HEK293 (cell line): ENCODE measurements at regions not wholly inside any gene's neighbourhood (a gene's known extent, or its start where the extent isn't known, plus 50 kb on each side); places are given as distances from the start of the nearest gene placed in this dataset.

ENCODE experiments used
- CTCF ChIA-PET: fragments of 350-600 bp; formaldehyde crosslinking; extraction: SDS; loops from one replicate; lab custom pipeline; 2021; ENCODE audit warnings: antibody characterized with exemption; lab: Yijun Ruan, JAX
- POLR2A ChIA-PET: fragments of 300-600 bp; formaldehyde crosslinking; extraction: SDS; loops from one replicate; lab custom pipeline; 2020; ENCODE audit warnings: antibody characterized with exemption, inconsistent platforms; lab: Yijun Ruan, JAX
- H3K27ac ChIP-seq: fragments of 200-500 bp; sonication (Bioruptor generic); 2 replicates; pipeline ENCODE4 v1.5.1; 2014; ENCODE audit warnings: low read depth, low read length, control low read depth, inconsistent platforms; ENCODE audit errors: extremely low read depth
- H3K36me3 ChIP-seq, 2 experiments: fragments of 200-500 bp in 1 of 2; sonication (Bioruptor generic) in 1 of 2; 1 replicate in 1 of 2; 2 replicates in 1 of 2; pipeline ENCODE4 v1.5.1; 2014 to 2017; ENCODE audit warnings: inconsistent platforms in 2 of 2, low read length in 2 of 2; ENCODE audit not compliant: control insufficient read depth in 2 of 2, insufficient read depth in 1 of 2
- H3K4me1 ChIP-seq: fragments of 200-500 bp; sonication (Bioruptor generic); 2 replicates; pipeline ENCODE4 v1.5.1; 2014; ENCODE audit warnings: mild to moderate bottlenecking, low read length, inconsistent platforms; ENCODE audit not compliant: control insufficient read depth, insufficient read depth
- H3K4me3 ChIP-seq: 2 replicates; pipeline ENCODE4 v1.5.1; 2011; ENCODE audit warnings: low read depth, mild to moderate bottlenecking, control low read depth, low read length, moderate library complexity
- H3K9me3 ChIP-seq: fragments of 200-500 bp; sonication (Bioruptor generic); 2 replicates; pipeline ENCODE4 v1.5.1; 2014; ENCODE audit warnings: low read depth, low read length, inconsistent platforms; ENCODE audit not compliant: control insufficient read depth, insufficient read depth
- HOXA7 ChIP-seq: sonication (generic); formaldehyde crosslinking; IDR thresholded peaks from 2 replicates; pipeline ENCODE4 v1.8.1; 2022; ENCODE audit warnings: missing genetic modification reagents, borderline replicate concordance
- HOXD13 ChIP-seq: sonication (generic); formaldehyde crosslinking; IDR thresholded peaks from 2 replicates; pipeline ENCODE4 v1.8.0; 2022; ENCODE audit warnings: missing genetic modification reagents, borderline replicate concordance
- OSR2 ChIP-seq: fragments of 450-650 bp; formaldehyde crosslinking; IDR thresholded peaks from 2 replicates; pipeline ENCODE4 v1.5.1; 2016; ENCODE audit warnings: missing biosample characterization, missing genetic modification characterization
- PRDM1 ChIP-seq: fragments of 450-650 bp; formaldehyde crosslinking; IDR thresholded peaks from 2 replicates; pipeline ENCODE4; 2016; ENCODE audit warnings: missing biosample characterization, missing genetic modification characterization
- REST ChIP-seq: fragments of 450-650 bp; formaldehyde crosslinking; IDR thresholded peaks from 2 replicates; pipeline ENCODE4 v1.5.1; 2016; ENCODE audit warnings: missing biosample characterization, missing genetic modification characterization
- SP2 ChIP-seq: fragments of 450-650 bp; formaldehyde crosslinking; IDR thresholded peaks from 2 replicates; pipeline ENCODE4 v1.5.1; 2016; ENCODE audit warnings: missing biosample characterization, missing genetic modification characterization
- SP7 ChIP-seq: fragments of 450-650 bp; formaldehyde crosslinking; IDR thresholded peaks from 2 replicates; pipeline ENCODE4 v1.5.1; 2016; ENCODE audit warnings: missing biosample characterization, missing genetic modification characterization
- ZNF112 ChIP-seq: fragments of 450-650 bp; formaldehyde crosslinking; IDR thresholded peaks from 2 replicates; pipeline ENCODE4 v1.5.0; 2017; ENCODE audit warnings: missing biosample characterization, missing genetic modification characterization
- ZNF138 ChIP-seq: fragments of 450-650 bp; formaldehyde crosslinking; IDR thresholded peaks from 2 replicates; pipeline ENCODE4 v1.5.1; 2016; ENCODE audit warnings: missing biosample characterization, missing genetic modification characterization, borderline replicate concordance
- ZNF184 ChIP-seq: fragments of 450-650 bp; IDR thresholded peaks from 2 replicates; pipeline ENCODE4 v1.5.1; 2018; ENCODE audit warnings: missing biosample characterization, mild to moderate bottlenecking, missing genetic modification characterization
- ZNF202 ChIP-seq: fragments of 450-650 bp; formaldehyde crosslinking; IDR thresholded peaks from 2 replicates; pipeline ENCODE4 v1.5.1; 2016; ENCODE audit warnings: missing biosample characterization, missing genetic modification characterization, borderline replicate concordance
- ZNF26 ChIP-seq: fragments of 450-650 bp; formaldehyde crosslinking; IDR thresholded peaks from 2 replicates; pipeline ENCODE4 v1.5.1; 2016; ENCODE audit warnings: missing biosample characterization, missing genetic modification characterization
- ZNF37A ChIP-seq: fragments of 450-650 bp; IDR thresholded peaks from 2 replicates; pipeline ENCODE4 v1.5.1; 2018; ENCODE audit warnings: missing biosample characterization, missing genetic modification characterization
- ZNF423 ChIP-seq: fragments of 450-650 bp; formaldehyde crosslinking; IDR thresholded peaks from 2 replicates; pipeline ENCODE4 v1.5.1; 2016; ENCODE audit warnings: missing biosample characterization, missing genetic modification characterization
- ZNF521 ChIP-seq: fragments of 450-650 bp; formaldehyde crosslinking; IDR thresholded peaks from 2 replicates; pipeline ENCODE4 v1.5.1; 2017; ENCODE audit warnings: missing biosample characterization, mild to moderate bottlenecking, missing genetic modification characterization
- ZNF837 ChIP-seq: fragments of 450-650 bp; formaldehyde crosslinking; IDR thresholded peaks from 2 replicates; pipeline ENCODE4 v1.5.1; 2016; ENCODE audit warnings: missing biosample characterization, missing genetic modification characterization
- ZSCAN4 ChIP-seq: fragments of 450-650 bp; formaldehyde crosslinking; IDR thresholded peaks from 2 replicates; pipeline ENCODE4 v1.5.1; 2017; ENCODE audit warnings: missing biosample characterization, missing genetic modification characterization
- TF ChIP-seq, protein P1 (sequence below): fragments of 450-650 bp; formaldehyde crosslinking; IDR thresholded peaks from 2 replicates; pipeline ENCODE4 v1.5.1; 2016; ENCODE audit warnings: missing biosample characterization, missing genetic modification characterization
- TF ChIP-seq, protein P2 (sequence below): fragments of 450-650 bp; formaldehyde crosslinking; IDR thresholded peaks from 2 replicates; pipeline ENCODE4; 2016; ENCODE audit warnings: missing biosample characterization, missing genetic modification characterization
- TF ChIP-seq, protein P3 (sequence below): fragments of 450-650 bp; formaldehyde crosslinking; IDR thresholded peaks from 2 replicates; pipeline ENCODE4 v1.5.1; 2016; ENCODE audit warnings: missing biosample characterization, missing genetic modification characterization, borderline replicate concordance

DNA sequence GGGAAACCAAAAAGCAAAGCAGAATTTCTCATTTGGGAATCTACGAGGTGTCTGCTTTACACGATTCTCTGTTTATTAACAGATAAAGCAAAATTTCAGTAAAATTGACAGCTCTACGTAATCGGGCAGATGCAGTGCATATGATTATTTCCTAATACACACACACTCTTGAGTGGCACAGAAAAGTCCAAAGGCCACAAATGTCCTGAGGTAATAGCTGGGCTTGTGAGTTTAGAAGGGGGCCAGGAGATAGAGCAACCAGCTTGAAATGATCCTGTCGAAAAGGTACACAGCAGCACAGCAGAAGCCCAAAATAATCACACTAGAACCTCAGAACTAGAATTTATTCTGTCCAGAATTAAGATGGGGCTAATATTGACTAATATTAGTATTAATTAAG, 236.0 kb downstream of the FAT4 start:
- TF ChIP-seq ZNF202 (tag by site-specific recombination) (no peak), ZNF37A (tag by site-specific recombination) (no peak), ZNF112 (no peak), OSR2 (no peak), HOXA7 (CRISPR knock-in tag) (no peak), SP7 (no peak), ZNF423 (tag by site-specific recombination) (no peak), REST (no peak), HOXD13 (CRISPR knock-in tag) (no peak), ZSCAN4 (tag by site-specific recombination) (no peak), ZNF138 (tag by site-specific recombination) (no peak), ZNF837 (tag by site-specific recombination) (no peak), ZNF184 (tag by site-specific recombination) (no peak)
- TF ChIP-seq, protein P1, sequence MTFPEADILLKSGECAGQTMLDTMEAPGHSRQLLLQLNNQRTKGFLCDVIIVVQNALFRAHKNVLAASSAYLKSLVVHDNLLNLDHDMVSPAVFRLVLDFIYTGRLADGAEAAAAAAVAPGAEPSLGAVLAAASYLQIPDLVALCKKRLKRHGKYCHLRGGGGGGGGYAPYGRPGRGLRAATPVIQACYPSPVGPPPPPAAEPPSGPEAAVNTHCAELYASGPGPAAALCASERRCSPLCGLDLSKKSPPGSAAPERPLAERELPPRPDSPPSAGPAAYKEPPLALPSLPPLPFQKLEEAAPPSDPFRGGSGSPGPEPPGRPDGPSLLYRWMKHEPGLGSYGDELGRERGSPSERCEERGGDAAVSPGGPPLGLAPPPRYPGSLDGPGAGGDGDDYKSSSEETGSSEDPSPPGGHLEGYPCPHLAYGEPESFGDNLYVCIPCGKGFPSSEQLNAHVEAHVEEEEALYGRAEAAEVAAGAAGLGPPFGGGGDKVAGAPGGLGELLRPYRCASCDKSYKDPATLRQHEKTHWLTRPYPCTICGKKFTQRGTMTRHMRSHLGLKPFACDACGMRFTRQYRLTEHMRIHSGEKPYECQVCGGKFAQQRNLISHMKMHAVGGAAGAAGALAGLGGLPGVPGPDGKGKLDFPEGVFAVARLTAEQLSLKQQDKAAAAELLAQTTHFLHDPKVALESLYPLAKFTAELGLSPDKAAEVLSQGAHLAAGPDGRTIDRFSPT (tag by site-specific recombination), result no peak
- TF ChIP-seq, protein P2, sequence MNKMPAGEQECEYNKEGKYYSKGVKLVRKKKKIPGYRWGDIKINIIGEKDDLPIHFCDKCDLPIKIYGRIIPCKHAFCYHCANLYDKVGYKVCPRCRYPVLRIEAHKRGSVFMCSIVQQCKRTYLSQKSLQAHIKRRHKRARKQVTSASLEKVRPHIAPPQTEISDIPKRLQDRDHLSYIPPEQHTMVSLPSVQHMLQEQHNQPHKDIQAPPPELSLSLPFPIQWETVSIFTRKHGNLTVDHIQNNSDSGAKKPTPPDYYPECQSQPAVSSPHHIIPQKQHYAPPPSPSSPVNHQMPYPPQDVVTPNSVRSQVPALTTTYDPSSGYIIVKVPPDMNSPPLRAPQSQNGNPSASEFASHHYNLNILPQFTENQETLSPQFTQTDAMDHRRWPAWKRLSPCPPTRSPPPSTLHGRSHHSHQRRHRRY (tag by site-specific recombination), result no peak
- CTCF ChIA-PET, result no interaction called here
- no peaks in the 10 kb centered on the region for H3K4me1 ChIP-seq
- no peak overlapping the region for H3K4me3 ChIP-seq
- POLR2A ChIA-PET, result no interaction called here
- no peaks in the 10 kb centered on the region for H3K9me3 ChIP-seq
- H3K36me3 ChIP-seq, result no peaks in the 10 kb centered on the region
- H3K27ac ChIP-seq, result no peak overlapping the region

DNA sequence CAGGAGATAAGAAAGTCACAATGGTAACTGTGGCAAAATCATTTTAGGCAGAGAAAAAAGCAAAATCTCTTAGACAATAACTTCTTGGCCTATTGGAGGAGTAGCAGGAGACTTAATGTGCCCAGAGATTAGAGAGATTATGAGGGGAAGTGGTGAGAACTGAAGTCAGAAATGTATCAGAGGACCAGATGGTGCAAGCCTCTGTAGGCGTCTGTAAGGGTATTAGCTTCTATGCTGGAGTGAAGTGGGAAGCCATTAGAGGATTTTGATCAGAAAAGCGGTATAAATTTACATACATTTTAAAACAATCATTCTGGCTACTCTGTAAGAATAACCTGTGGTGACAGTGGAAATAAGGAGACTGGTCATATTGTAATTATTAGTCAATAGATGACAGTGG, 236.7 kb downstream of the FAT4 start:
- CTCF ChIA-PET, result no interaction called here
- H3K9me3 ChIP-seq, result no peaks in the 10 kb centered on the region
- no peak overlapping the region for H3K4me3 ChIP-seq
- no peak overlapping the region for H3K27ac ChIP-seq
- POLR2A ChIA-PET, result no interaction called here
- H3K4me1 ChIP-seq, result no peaks in the 10 kb centered on the region
- no peaks in the 10 kb centered on the region for H3K36me3 ChIP-seq
- TF ChIP-seq SP2 (tag by site-specific recombination) (no peak), PRDM1 (tag by site-specific recombination) (no peak), ZNF26 (tag by site-specific recombination) (no peak), ZNF521 (tag by site-specific recombination) (no peak)
- TF ChIP-seq, protein P3, sequence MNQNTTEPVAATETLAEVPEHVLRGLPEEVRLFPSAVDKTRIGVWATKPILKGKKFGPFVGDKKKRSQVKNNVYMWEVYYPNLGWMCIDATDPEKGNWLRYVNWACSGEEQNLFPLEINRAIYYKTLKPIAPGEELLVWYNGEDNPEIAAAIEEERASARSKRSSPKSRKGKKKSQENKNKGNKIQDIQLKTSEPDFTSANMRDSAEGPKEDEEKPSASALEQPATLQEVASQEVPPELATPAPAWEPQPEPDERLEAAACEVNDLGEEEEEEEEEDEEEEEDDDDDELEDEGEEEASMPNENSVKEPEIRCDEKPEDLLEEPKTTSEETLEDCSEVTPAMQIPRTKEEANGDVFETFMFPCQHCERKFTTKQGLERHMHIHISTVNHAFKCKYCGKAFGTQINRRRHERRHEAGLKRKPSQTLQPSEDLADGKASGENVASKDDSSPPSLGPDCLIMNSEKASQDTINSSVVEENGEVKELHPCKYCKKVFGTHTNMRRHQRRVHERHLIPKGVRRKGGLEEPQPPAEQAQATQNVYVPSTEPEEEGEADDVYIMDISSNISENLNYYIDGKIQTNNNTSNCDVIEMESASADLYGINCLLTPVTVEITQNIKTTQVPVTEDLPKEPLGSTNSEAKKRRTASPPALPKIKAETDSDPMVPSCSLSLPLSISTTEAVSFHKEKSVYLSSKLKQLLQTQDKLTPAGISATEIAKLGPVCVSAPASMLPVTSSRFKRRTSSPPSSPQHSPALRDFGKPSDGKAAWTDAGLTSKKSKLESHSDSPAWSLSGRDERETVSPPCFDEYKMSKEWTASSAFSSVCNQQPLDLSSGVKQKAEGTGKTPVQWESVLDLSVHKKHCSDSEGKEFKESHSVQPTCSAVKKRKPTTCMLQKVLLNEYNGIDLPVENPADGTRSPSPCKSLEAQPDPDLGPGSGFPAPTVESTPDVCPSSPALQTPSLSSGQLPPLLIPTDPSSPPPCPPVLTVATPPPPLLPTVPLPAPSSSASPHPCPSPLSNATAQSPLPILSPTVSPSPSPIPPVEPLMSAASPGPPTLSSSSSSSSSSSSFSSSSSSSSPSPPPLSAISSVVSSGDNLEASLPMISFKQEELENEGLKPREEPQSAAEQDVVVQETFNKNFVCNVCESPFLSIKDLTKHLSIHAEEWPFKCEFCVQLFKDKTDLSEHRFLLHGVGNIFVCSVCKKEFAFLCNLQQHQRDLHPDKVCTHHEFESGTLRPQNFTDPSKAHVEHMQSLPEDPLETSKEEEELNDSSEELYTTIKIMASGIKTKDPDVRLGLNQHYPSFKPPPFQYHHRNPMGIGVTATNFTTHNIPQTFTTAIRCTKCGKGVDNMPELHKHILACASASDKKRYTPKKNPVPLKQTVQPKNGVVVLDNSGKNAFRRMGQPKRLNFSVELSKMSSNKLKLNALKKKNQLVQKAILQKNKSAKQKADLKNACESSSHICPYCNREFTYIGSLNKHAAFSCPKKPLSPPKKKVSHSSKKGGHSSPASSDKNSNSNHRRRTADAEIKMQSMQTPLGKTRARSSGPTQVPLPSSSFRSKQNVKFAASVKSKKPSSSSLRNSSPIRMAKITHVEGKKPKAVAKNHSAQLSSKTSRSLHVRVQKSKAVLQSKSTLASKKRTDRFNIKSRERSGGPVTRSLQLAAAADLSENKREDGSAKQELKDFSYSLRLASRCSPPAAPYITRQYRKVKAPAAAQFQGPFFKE (tag by site-specific recombination), result no peak
